ENCODE measurements at regions not wholly inside any gene's neighbourhood (a gene's known extent, or its start where the extent isn't known, plus 50 kb on each side); places are given as distances from the start of the nearest gene placed in this dataset.

- no peak for TF ChIP-seq ZNF850 (CRISPR knock-in tag; conservative IDR thresholded peaks at IDR 0.05)
- no peak for TF ChIP-seq HOXD1 (CRISPR knock-in tag; IDR thresholded peaks at IDR 0.05)
- no peak for TF ChIP-seq ZNF768 (CRISPR knock-in tag; IDR thresholded peaks at IDR 0.05)
- TF ChIP-seq ZNF142 (CRISPR knock-in tag; IDR thresholded peaks at IDR 0.05): no peak
- no peak for TF ChIP-seq HNRNPLL (IDR thresholded peaks at IDR 0.05; ENCODE audit: low read depth, low read length, poor library complexity, severe bottlenecking)
Measured at GRCh38 chr6:93848031-93848742, 428.8 kb upstream of the EPHA7 start (continued).

GRCh38 chr6:93842178-93842577 lies 422.8 kb upstream of the EPHA7 start:
- TF ChIP-seq ESRRA (CRISPR knock-in tag; IDR thresholded peaks at IDR 0.05; ENCODE audit: low read depth) (no peak), SRSF9 (IDR thresholded peaks at IDR 0.05; ENCODE audit: borderline replicate concordance, insufficient read depth, low read depth, low read length, poor library complexity, severe bottlenecking) (no peak), PPARG (CRISPR knock-in tag; conservative IDR thresholded peaks at IDR 0.05) (no peak), PHF8 (CRISPR knock-in tag; IDR thresholded peaks at IDR 0.05) (no peak), ZBTB3 (CRISPR knock-in tag; IDR thresholded peaks at IDR 0.05; ENCODE audit: borderline replicate concordance, low read depth) (no peak), DZIP1 (CRISPR knock-in tag; IDR thresholded peaks at IDR 0.05) (no peak), KMT2B (CRISPR knock-in tag; IDR thresholded peaks at IDR 0.05) (no peak), ZNF878 (CRISPR knock-in tag; IDR thresholded peaks at IDR 0.05) (no peak), ZNF605 (CRISPR knock-in tag; IDR thresholded peaks at IDR 0.05) (no peak), ELF4 (CRISPR knock-in tag; IDR thresholded peaks at IDR 0.05; ENCODE audit: borderline replicate concordance) (no peak), ZNF552 (CRISPR knock-in tag; IDR thresholded peaks at IDR 0.05; ENCODE audit: borderline replicate concordance) (no peak)
- in situ Hi-C loops (cut with HindIII; ENCODE audit: extremely low pct_ligation_motif_present, low pct_unique_long_range_greater_than_20kb): no loop called here
- no peak overlapping the region for H3K4me2 ChIP-seq (ENCODE audit: low read depth, low read length)
- WGBS (ENCODE audit: low lambda C conversion rate): 8% methylated on average over 1 of the region's 1 CpG
- H4K20me1 ChIP-seq (ENCODE audit: insufficient read depth, low read length): no peaks in the 10 kb centered on the region
- intact Hi-C loops (cut with micrococcal nuclease; ENCODE audit: unreplicated experiment): no loop called here
- CTCF ChIA-PET (ENCODE audit: low intra/inter-chr PET ratio, low total read pairs): no interaction called here
- H3K9me3 ChIP-seq (ENCODE audit: low read length): no peaks in the 10 kb centered on the region
- H3K27ac ChIP-seq (ENCODE audit: extremely low read length, insufficient read depth, low read length): no peak overlapping the region
- H2AFZ ChIP-seq (ENCODE audit: low read length): no peak overlapping the region
- FAIRE-seq (no peak), ATAC-seq (no peak), DNase-seq (ENCODE audit: low spot score) (no peak)
- POLR2A ChIA-PET: no interaction called here
- H3K4me1 ChIP-seq (ENCODE audit: insufficient read depth, low read length): no peaks in the 10 kb centered on the region
- no peaks in the 10 kb centered on the region for H3K36me3 ChIP-seq (replicated peaks in 1 of 2; ENCODE audit: control insufficient read depth in 1 of 2, insufficient read depth in 2 of 2, low read length in 2 of 2)
- no peak overlapping the region for H3K9ac ChIP-seq (ENCODE audit: insufficient read depth, low read depth, low read length)
- no TSS peak for BruUV-seq (replicated peaks)
- no peaks in the 10 kb centered on the region for H3K27me3 ChIP-seq (ENCODE audit: control insufficient read depth in 1 of 2, insufficient read depth in 2 of 2, low read length in 2 of 2)
- H3K4me3 ChIP-seq (replicated peaks in 1 of 3; ENCODE audit: insufficient read depth in 1 of 3, low read depth in 2 of 3, low read length in 3 of 3): no peak overlapping the region
- H3K79me2 ChIP-seq (ENCODE audit: insufficient read depth, low read length): no peaks in the 10 kb centered on the region

All from HepG2 (cell line).